Prostate gland (tissue), 2 donors: ENCODE measurements at regions not wholly inside any gene's neighbourhood (a gene's known extent, or its start where the extent isn't known, plus 50 kb on each side); places are given as distances from the start of the nearest gene placed in this dataset.

Experiments used
- POLR2AphosphoS5 ChIP-seq: sonication (generic); formaldehyde crosslinking; IDR thresholded peaks from one replicate; pipeline ENCODE4 v1.6.1; 2017; ENCODE audit warnings: antibody characterized with exemption
- TF ChIP-seq, protein P1 (sequence below), 4 experiments: fragments of 200-600 bp in 2 of 4; fragments of 450-650 bp in 2 of 4; sonication (generic) in 2 of 4; IDR thresholded peaks; 1 replicate in 3 of 4; 2 replicates in 1 of 4; pipeline ENCODE4 v1.5.1; 2016 to 2019; ENCODE audit warnings: antibody characterized with exemption in 4 of 4, mild to moderate bottlenecking in 2 of 4, moderate library complexity in 2 of 4

DNA sequence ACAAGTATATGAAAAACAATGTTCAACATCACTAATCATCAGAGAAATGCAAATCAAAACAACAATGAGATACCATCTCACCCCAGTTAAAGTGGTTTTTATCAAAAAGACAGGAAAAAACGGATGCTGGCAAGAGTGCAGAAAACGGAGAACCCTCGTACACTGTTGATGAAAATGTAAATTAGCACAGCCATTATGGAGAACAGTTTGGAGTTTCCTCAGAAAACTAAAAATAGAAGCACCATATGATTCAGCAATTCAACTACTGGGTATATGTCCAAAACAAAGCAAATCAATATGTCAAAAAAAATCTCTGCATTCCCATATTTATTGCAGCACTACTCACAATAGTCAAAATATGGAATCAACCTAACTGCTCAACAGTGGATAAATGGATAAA lies 50.1 kb upstream of the CES5A start:
- TF ChIP-seq, protein P1, sequence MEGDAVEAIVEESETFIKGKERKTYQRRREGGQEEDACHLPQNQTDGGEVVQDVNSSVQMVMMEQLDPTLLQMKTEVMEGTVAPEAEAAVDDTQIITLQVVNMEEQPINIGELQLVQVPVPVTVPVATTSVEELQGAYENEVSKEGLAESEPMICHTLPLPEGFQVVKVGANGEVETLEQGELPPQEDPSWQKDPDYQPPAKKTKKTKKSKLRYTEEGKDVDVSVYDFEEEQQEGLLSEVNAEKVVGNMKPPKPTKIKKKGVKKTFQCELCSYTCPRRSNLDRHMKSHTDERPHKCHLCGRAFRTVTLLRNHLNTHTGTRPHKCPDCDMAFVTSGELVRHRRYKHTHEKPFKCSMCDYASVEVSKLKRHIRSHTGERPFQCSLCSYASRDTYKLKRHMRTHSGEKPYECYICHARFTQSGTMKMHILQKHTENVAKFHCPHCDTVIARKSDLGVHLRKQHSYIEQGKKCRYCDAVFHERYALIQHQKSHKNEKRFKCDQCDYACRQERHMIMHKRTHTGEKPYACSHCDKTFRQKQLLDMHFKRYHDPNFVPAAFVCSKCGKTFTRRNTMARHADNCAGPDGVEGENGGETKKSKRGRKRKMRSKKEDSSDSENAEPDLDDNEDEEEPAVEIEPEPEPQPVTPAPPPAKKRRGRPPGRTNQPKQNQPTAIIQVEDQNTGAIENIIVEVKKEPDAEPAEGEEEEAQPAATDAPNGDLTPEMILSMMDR (IDR thresholded peaks at IDR 0.05) = no peak
- TF ChIP-seq POLR2AphosphoS5 = no peak
